Glomerular endothelial cell (primary cell): ENCODE measurements at regions not wholly inside any gene's neighbourhood (a gene's known extent, or its start where the extent isn't known, plus 50 kb on each side); places are given as distances from the start of the nearest gene placed in this dataset.

Source experiments
- DNase-seq: peaks from one replicate; pipeline ENCODE4 v3.0.0-alpha.2; 2011; ENCODE audit warnings: low read depth, low spot score; ENCODE audit errors: extremely low read depth

GRCh38 chr10:128367807-128368206 lies 241.6 kb upstream of the MKI67 start:
- no peak for DNase-seq

GRCh38 chr10:128369101-128369650 lies 243.0 kb upstream of the MKI67 start:
- no peak for DNase-seq

GRCh38 chr10:128373071-128373749 lies 247.0 kb upstream of the MKI67 start:
- DNase-seq: no peak

GRCh38 chr10:128373831-128374230 lies 247.6 kb upstream of the MKI67 start:
- DNase-seq: no peak

- DNase-seq: no peak
These were observed 248.9 kb upstream of the MKI67 start for GRCh38 chr10:128375171-128375570.

- DNase-seq: no peak
These were observed 251.3 kb upstream of the MKI67 start for GRCh38 chr10:128377364-128377987.

- no peak for DNase-seq
These were observed 251.8 kb upstream of the MKI67 start for GRCh38 chr10:128377988-128378387.

GRCh38 chr10:128380946-128381345 lies 254.7 kb upstream of the MKI67 start:
- no peak for DNase-seq

- DNase-seq: no peak
These were observed 256.0 kb upstream of the MKI67 start for GRCh38 chr10:128382225-128382624.

GRCh38 chr10:128384831-128385230 lies 258.6 kb upstream of the MKI67 start:
- DNase-seq: no peak

- DNase-seq: no peak
These were observed 260.0 kb upstream of the MKI67 start for GRCh38 chr10:128386231-128386630.

GRCh38 chr10:128386816-128387604 lies 260.8 kb upstream of the MKI67 start:
- DNase-seq: no peak

- no peak for DNase-seq
These were observed 264.4 kb upstream of the MKI67 start for GRCh38 chr10:128390596-128390995.

- no peak for DNase-seq
These were observed 267.3 kb upstream of the MKI67 start for GRCh38 chr10:128393546-128393945.

GRCh38 chr10:128398118-128398517 lies 271.9 kb upstream of the MKI67 start:
- DNase-seq: no peak

- no peak for DNase-seq
These were observed 272.8 kb upstream of the MKI67 start for GRCh38 chr10:128398999-128399398.

- no peak for DNase-seq
These were observed 274.3 kb upstream of the MKI67 start for GRCh38 chr10:128400564-128400963.

- no peak for DNase-seq
These were observed 279.2 kb upstream of the MKI67 start for GRCh38 chr10:128405450-128405849.

GRCh38 chr10:128411643-128412042 lies 285.4 kb upstream of the MKI67 start:
- DNase-seq: no peak

GRCh38 chr10:128414568-128414967 lies 288.3 kb upstream of the MKI67 start:
- DNase-seq: no peak

GRCh38 chr10:128416231-128416630 lies 290.0 kb upstream of the MKI67 start:
- no peak for DNase-seq

GRCh38 chr10:128417826-128418225 lies 291.6 kb upstream of the MKI67 start:
- DNase-seq: no peak
